Naive thymus-derived CD8-positive, alpha-beta T cell (primary cell): ENCODE measurements at regions not wholly inside any gene's neighbourhood (a gene's known extent, or its start where the extent isn't known, plus 50 kb on each side); places are given as distances from the start of the nearest gene placed in this dataset.

Experiments used
- ATAC-seq, 2 donors: fragments of 150-1000 bp; cut with Tn5 transposase in 1 of 2; sonication (Bioruptor Pico), chemical (Tn5 transposase) in 1 of 2; 1 replicate in 1 of 2; 2 replicates in 1 of 2; pipeline ENCODE4 v1.10.0; 2021; ENCODE audit warnings: mild to moderate bottlenecking in 2 of 2, moderate library complexity in 2 of 2
- POLR2A ChIA-PET: fragments of 350-600 bp; sonication (Branson Sonifier 250); formaldehyde crosslinking; loops from one replicate; lab custom pipeline; 2021; ENCODE audit warnings: antibody characterized with exemption; lab: Charles Lee
- DNase-seq, 10 donors: peaks; one replicate each; pipeline versions ENCODE4 v3.0.0 to v3.0.0-alpha.2; 2020 to 2022
- H3K27ac Mint-ChIP-seq, 10 donors: one replicate each; pipeline ENCODE4 v1.8.0; 2020 to 2022; ENCODE audit warnings: mild to moderate bottlenecking in 10 of 10, mixed read lengths in 10 of 10, moderate library complexity in 4 of 10, inconsistent platforms in 1 of 10
- H3K27me3 Mint-ChIP-seq, 5 donors: one replicate each; pipeline ENCODE4 v1.8.0; 2021 to 2022; ENCODE audit warnings: mixed read lengths in 5 of 5
- H3K36me3 Mint-ChIP-seq, 3 donors: one replicate each; pipeline ENCODE4 v1.8.0; 2020 to 2022; ENCODE audit warnings: mixed read lengths in 3 of 3, mild to moderate bottlenecking in 2 of 3, inconsistent platforms in 1 of 3
- H3K4me1 Mint-ChIP-seq, 4 donors: one replicate each; pipeline ENCODE4 v1.8.0; 2021 to 2022; ENCODE audit warnings: mixed read lengths in 4 of 4
- H3K4me3 Mint-ChIP-seq, 10 donors: one replicate each; pipeline ENCODE4 v1.8.0; 2020 to 2022; ENCODE audit warnings: mild to moderate bottlenecking in 10 of 10, mixed read lengths in 10 of 10, moderate library complexity in 6 of 10, inconsistent platforms in 1 of 10
- H3K9me3 Mint-ChIP-seq, 9 donors: one replicate each; pipeline ENCODE4 v1.8.0; 2020 to 2022; ENCODE audit warnings: mixed read lengths in 9 of 9, mild to moderate bottlenecking in 3 of 9, inconsistent platforms in 1 of 9, moderate library complexity in 1 of 9

DNA sequence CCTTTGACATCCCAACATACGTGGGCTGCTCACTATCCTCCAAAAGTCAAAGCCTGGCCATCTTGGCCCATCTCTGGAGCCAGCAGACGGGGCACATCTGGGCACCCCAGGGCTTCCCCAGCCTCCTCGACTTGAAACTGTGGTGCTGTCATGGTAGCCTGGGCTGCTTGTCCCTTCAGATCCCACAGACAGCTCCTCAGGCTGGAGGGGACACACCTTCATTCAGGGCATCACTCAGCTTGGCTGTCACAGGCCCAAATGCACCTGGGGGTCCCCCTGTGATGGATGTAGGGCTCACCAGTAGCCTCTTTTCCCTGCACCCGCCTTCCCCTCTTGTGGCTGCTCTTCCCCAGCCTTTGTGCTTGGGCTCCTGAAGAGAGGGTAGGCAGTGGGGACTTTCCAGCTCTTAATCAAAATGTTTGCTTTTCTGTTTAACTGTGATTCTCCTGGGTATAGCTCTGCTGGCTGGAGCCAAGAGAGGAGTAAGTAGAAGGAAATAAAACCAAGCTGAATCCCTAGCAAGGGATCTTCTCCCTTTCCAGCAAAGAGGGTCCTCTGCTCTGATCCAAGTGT, 92.3 kb downstream of the GYPC start:
- H3K27ac Mint-ChIP-seq = peak overlapping the region in 3 of 10 donors; percentile 22 to 44 (median 28)
- H3K36me3 Mint-ChIP-seq = no peaks in the 10 kb centered on the region
- no peaks in the 10 kb centered on the region for H3K27me3 Mint-ChIP-seq
- no peak for DNase-seq
- ATAC-seq = no peak
- no peak overlapping the region for H3K4me3 Mint-ChIP-seq
- POLR2A ChIA-PET = interaction anchor here (0.7 to 1.0 kb wide), 2 partner anchors 15 to 126 kb away, joined by 3 to 4 read pairs; no protein-coding TSS in a partner anchor
- H3K9me3 Mint-ChIP-seq = no peaks in the 10 kb centered on the region
- H3K4me1 Mint-ChIP-seq = peaks cover 8 to 39% (median 19%) of the 10 kb centered on the region in 4 donors

DNA sequence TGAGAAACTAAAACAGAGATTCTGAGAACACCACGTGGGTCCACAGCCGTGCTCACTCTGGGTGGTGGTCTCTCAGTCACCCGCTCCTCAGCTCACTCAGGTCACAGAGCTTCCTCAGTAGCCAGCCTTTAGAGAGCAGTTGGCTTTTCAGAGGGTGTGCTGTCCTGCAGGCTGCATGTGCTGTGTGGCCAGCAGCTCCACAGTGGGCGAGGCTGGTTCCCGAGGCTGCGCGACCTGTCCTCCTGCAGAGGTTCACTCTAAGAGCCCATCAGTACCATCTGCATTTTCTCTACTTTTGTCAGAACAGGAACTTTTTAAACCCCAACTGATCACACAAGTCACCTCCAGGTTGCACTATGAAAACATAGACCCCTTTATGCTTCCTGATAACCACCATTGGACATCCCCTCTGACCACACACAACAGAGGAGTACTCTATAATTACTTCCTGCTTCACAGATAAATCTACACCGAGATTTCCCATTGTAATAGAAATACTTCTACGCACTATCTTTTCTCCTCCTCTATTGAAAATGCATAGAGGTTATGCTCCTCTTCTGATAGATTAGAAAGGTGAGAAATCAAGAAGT, 93.1 kb downstream of the GYPC start:
- H3K9me3 Mint-ChIP-seq = no peaks in the 10 kb centered on the region
- H3K27ac Mint-ChIP-seq = peak overlapping the region in 3 of 10 donors; percentile 18 to 56 (median 28)

GRCh38 chr2:126749537-126749936, 93.6 kb downstream of the GYPC start:
- DNase-seq (peak in 1 of 10 donors; percentile 12), ATAC-seq (no peak)
- peaks cover 12 to 41% (median 18%) of the 10 kb centered on the region in 4 donors for H3K4me1 Mint-ChIP-seq
- no peaks in the 10 kb centered on the region for H3K36me3 Mint-ChIP-seq
- peak overlapping the region in 4 of 10 donors; percentile 18 to 74 (median 42) for H3K27ac Mint-ChIP-seq
- POLR2A ChIA-PET = no interaction called here
- no peak overlapping the region for H3K4me3 Mint-ChIP-seq
- no peaks in the 10 kb centered on the region for H3K9me3 Mint-ChIP-seq
- no peaks in the 10 kb centered on the region for H3K27me3 Mint-ChIP-seq

More for the DNA sequence above, 93.1 kb downstream of the GYPC start:
- POLR2A ChIA-PET = interaction anchor here (1.0 kb wide), 1 partner anchor 14 kb away, joined by 3 read pairs; no protein-coding TSS in a partner anchor
- ATAC-seq (no peak), DNase-seq (no peak)
- Mint-ChIP-seq H3K27me3 (no peaks in the 10 kb centered on the region), H3K4me3 (no peak overlapping the region), H3K4me1 (peaks cover 12 to 41% (median 18%) of the 10 kb centered on the region in 4 donors), H3K36me3 (no peaks in the 10 kb centered on the region)

GRCh38 chr2:126750506-126750905, 94.5 kb downstream of the GYPC start:
- Mint-ChIP-seq H3K27me3 (no peaks in the 10 kb centered on the region), H3K27ac (no peak overlapping the region), H3K36me3 (no peaks in the 10 kb centered on the region), H3K9me3 (no peaks in the 10 kb centered on the region), H3K4me3 (no peak overlapping the region), H3K4me1 (peaks cover 14 to 46% (median 24%) of the 10 kb centered on the region in 4 donors)
- ATAC-seq = no peak
- DNase-seq = no peak
- POLR2A ChIA-PET = interaction anchor here (1.2 kb wide), 1 partner anchor 13 kb away, joined by 3 read pairs; no protein-coding TSS in a partner anchor

DNA sequence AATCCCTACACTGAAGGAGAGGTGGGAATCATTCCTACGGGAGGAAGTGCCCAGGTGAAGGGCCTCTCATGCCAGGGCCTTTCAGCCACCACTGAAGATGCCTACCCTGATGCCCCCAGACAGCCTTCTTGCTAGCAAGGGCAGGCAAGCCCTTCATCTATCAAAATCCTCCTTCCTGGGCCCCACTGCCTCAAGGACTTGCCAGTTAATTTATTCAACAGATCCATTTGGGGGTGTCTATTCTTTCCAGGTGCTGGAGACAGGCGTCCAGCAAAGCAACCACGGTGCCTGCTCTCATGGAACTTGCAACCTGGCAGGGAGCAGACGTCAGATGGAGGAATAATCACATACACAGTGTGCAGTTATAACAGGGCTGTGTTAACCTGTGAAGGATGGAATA, 95.5 kb downstream of the GYPC start:
- Mint-ChIP-seq H3K27ac (peak overlapping the region in 4 of 10 donors; percentile 9 to 77 (median 64)), H3K36me3 (no peaks in the 10 kb centered on the region), H3K4me1 (peaks cover 15 to 55% (median 27%) of the 10 kb centered on the region in 4 donors), H3K27me3 (no peaks in the 10 kb centered on the region), H3K9me3 (peaks cover 0 to 8% (median 0%) of the 10 kb centered on the region in 9 donors), H3K4me3 (no peak overlapping the region)
- ATAC-seq = no peak
- POLR2A ChIA-PET = no interaction called here
- no peak for DNase-seq

GRCh38 chr2:126752876-126753275, 96.9 kb downstream of the GYPC start:
- no peaks in the 10 kb centered on the region for H3K36me3 Mint-ChIP-seq
- H3K4me3 Mint-ChIP-seq = no peak overlapping the region
- DNase-seq = no peak
- no peak for ATAC-seq
- peak overlapping the region in 3 of 10 donors; percentile 22 to 46 (median 37) for H3K27ac Mint-ChIP-seq
- H3K27me3 Mint-ChIP-seq = no peaks in the 10 kb centered on the region
- POLR2A ChIA-PET = no interaction called here
- H3K9me3 Mint-ChIP-seq = peaks cover 0 to 9% (median 0%) of the 10 kb centered on the region in 9 donors
- peaks cover 15 to 60% (median 28%) of the 10 kb centered on the region in 4 donors for H3K4me1 Mint-ChIP-seq

DNA sequence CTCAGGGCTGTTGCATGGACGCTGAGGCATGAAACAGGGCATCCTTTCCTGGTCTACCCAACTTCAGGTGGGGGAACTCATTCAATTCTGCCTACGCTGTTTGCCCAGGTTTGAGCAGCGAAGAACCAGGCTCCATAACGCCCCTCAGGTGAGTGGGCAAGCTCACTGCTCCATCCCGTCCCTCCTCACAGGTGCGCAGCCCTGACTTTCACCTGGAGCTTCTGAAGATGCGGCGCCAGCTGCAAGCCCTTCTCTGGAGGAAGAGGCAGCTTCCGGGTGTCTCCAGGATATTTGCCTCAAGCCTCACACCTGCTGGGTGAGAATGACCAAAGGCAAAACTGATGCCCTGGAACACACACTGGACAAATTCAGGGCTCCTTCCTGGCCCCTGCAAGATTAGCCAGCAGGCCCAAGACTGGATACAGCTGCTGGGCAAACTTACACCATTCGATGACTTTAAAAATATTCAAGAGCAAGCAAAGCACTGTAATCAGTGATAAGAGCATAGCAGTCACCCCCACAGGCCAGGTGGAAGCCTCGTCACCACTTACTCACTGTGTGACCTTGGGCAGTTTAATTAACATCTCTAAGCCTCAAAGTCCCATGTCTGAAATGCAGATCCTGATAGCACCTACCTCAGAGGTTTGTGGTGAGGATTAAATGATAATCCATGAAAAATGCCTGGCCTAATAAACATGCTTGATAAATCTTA, 97.7 kb downstream of the GYPC start:
- Mint-ChIP-seq H3K27me3 (no peaks in the 10 kb centered on the region), H3K4me3 (no peak overlapping the region), H3K4me1 (peaks cover 15 to 59% (median 30%) of the 10 kb centered on the region in 4 donors), H3K36me3 (no peaks in the 10 kb centered on the region), H3K9me3 (peaks cover 0 to 9% (median 0%) of the 10 kb centered on the region in 9 donors), H3K27ac (peak overlapping the region in 9 of 10 donors; percentile 53 to 85 (median 78))
- DNase-seq (no peak), ATAC-seq (no peak)
- POLR2A ChIA-PET = no interaction called here

DNA sequence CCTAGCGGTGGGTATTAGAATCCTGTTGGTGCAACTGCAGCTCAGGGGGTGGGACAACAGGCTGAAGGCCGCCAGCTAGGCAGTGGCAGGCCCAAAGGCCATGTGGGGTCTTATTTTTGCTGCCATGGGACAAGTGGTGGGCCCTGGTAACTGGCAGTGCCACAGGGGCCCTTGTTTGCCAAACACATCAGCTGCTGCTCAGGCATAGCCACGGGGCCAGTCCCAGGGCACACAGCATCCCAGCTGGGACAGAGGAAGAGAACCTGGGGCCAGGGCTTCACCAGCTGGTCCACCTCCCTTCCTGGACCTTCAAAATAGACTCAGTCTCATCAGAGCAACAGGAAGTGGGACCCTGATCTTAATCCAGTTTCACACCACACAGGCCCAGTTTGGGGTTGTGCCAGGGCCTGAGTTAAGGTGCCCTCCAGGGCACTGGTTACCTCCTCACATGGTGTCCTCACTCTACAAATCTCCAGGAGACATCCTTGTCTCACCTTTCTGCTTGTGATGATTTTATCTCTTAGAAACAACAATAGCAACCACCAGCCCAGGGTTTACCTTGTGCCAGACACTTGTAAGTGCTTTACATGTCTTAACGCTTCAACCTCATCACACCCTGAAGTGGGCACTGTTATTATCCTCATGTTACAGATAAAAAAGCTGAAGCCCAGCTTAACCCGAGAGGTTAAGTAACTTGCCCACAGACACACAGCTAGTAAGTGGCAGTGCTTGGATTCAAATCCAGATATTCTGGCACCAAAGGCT, 98.5 kb downstream of the GYPC start:
- H3K27ac Mint-ChIP-seq = peak overlapping the region in 9 of 10 donors; percentile 58 to 85 (median 78)
- ATAC-seq (peak in 1 of 2 donors; percentile 36), DNase-seq (no peak)
- POLR2A ChIA-PET = no interaction called here
- no peaks in the 10 kb centered on the region for H3K36me3 Mint-ChIP-seq
- peak overlapping the region in 1 of 10 donors; percentile 32 for H3K4me3 Mint-ChIP-seq
- H3K27me3 Mint-ChIP-seq = no peaks in the 10 kb centered on the region
- H3K4me1 Mint-ChIP-seq = peaks cover 17 to 59% (median 32%) of the 10 kb centered on the region in 4 donors
- peaks cover 0 to 9% (median 0%) of the 10 kb centered on the region in 9 donors for H3K9me3 Mint-ChIP-seq

GRCh38 chr2:126756125-126756524, 100.2 kb downstream of the GYPC start:
- DNase-seq (no peak), ATAC-seq (no peak)
- H3K27me3 Mint-ChIP-seq = no peaks in the 10 kb centered on the region
- peaks cover 0 to 9% (median 0%) of the 10 kb centered on the region in 9 donors for H3K9me3 Mint-ChIP-seq
- POLR2A ChIA-PET = interaction anchor here (1.4 kb wide), 1 partner anchor 99 kb away, joined by 3 read pairs; no protein-coding TSS in a partner anchor
- H3K27ac Mint-ChIP-seq = peak overlapping the region in 6 of 10 donors; percentile 11 to 58 (median 41)
- H3K4me1 Mint-ChIP-seq = peaks cover 17 to 71% (median 45%) of the 10 kb centered on the region in 4 donors
- H3K4me3 Mint-ChIP-seq = no peak overlapping the region
- no peaks in the 10 kb centered on the region for H3K36me3 Mint-ChIP-seq

DNA sequence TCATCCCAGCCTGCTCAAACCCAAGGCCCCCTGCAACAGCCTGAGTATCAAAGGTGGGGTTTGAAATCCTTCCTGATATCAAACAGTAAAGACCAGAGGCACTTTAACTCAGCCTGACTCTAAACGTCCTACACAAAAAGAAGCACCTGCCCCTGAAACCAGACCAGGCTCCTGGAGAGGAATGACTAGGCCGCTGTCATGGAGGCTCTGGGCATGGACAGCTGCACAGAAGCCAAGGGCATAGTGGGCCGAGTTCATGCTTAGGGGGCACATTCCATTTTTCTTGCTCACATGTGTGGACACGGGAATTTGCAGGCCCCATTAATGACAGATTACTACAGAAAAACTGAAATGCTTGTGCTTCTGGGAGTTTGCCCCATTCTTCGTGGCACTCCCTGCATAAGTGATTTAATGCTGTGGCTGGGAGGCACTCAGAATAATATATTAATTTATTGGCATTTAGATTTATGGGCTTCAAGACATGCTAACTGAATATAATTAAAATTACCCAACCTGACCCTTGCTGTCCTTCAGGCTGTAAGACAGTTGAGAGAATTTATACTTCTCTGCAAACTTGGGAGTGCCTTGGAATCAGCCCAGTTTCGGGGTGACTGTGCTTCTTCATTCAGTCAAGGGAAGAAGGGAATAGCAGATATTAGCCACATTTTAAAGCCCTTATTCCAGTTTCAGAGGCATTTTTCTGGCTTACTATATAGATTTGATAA, 105.5 kb downstream of the GYPC start:
- H3K4me3 Mint-ChIP-seq = peak overlapping the region; percentile 38 to 87 (median 74)
- no peaks in the 10 kb centered on the region for H3K27me3 Mint-ChIP-seq
- H3K9me3 Mint-ChIP-seq = peaks cover 0 to 15% (median 2%) of the 10 kb centered on the region in 9 donors
- H3K4me1 Mint-ChIP-seq = peaks cover 30 to 88% (median 76%) of the 10 kb centered on the region in 4 donors
- POLR2A ChIA-PET = interaction anchor here (1.8 to 3.0 kb wide), 5 partner anchors 13 to 107 kb away, joined by 4 to 27 read pairs (median 5); partner anchors contain the start of gene GYPC
- H3K27ac Mint-ChIP-seq = peak overlapping the region; percentile 82 to 97 (median 94)
- no peak for DNase-seq
- ATAC-seq = no peak
- peaks cover 0 to 3% (median 0%) of the 10 kb centered on the region in 3 donors for H3K36me3 Mint-ChIP-seq
